Esophagus (tissue), 2 donors: ENCODE measurements at regions not wholly inside any gene's neighbourhood (a gene's known extent, or its start where the extent isn't known, plus 50 kb on each side); places are given as distances from the start of the nearest gene placed in this dataset.

Source experiments
- H3K27ac ChIP-seq, 2 donors: one replicate each; pipeline ENCODE4 v1.5.1; 2013; ENCODE audit warnings: low read depth in 2 of 2, mild to moderate bottlenecking in 2 of 2, inconsistent platforms in 1 of 2, low read length in 1 of 2, moderate library complexity in 1 of 2
- H3K27me3 ChIP-seq, 2 donors: one replicate each; pipeline ENCODE4 v1.6.1; 2013; ENCODE audit warnings: low read length in 2 of 2, control low read depth in 1 of 2, mild to moderate bottlenecking in 1 of 2; ENCODE audit not compliant: insufficient read depth in 2 of 2, control insufficient read depth in 1 of 2
- H3K36me3 ChIP-seq, 2 donors: one replicate each; pipeline ENCODE4 v1.6.1; 2013; ENCODE audit warnings: low read length in 1 of 2; ENCODE audit not compliant: control insufficient read depth in 2 of 2, insufficient read depth in 2 of 2
- H3K4me1 ChIP-seq, 2 donors: one replicate each; pipeline ENCODE4 v1.6.1; 2013; ENCODE audit warnings: low read length in 1 of 2; ENCODE audit not compliant: control insufficient read depth in 2 of 2, insufficient read depth in 2 of 2
- H3K4me3 ChIP-seq, 2 donors: one replicate each; pipeline ENCODE4 v1.5.1; 2013; ENCODE audit warnings: low read length in 2 of 2, mild to moderate bottlenecking in 2 of 2, low read depth in 1 of 2, moderate library complexity in 1 of 2
- H3K9me3 ChIP-seq, 2 donors: one replicate each; pipeline ENCODE4 v1.6.1; 2013; ENCODE audit warnings: mild to moderate bottlenecking in 2 of 2, low read depth in 1 of 2, low read length in 1 of 2, moderate library complexity in 1 of 2; ENCODE audit not compliant: control insufficient read depth in 2 of 2, insufficient read depth in 1 of 2
- WGBS, 2 donors: extraction: QIAGEN DNeasy Blood & Tissue Kit; methylation state at CpG; one replicate each; pipeline ENCODE4 v1.1.7; 2013; 5-methylcytosine and 5-hydroxymethylcytosine counted together
- donor health status: healthy with polysubstance abuse.
- donor health status: Bipolar disorder and iron deficiency.

GRCh38 chr6:110033101-110033500, 55.0 kb downstream of the GPR6 start:
- WGBS, 2 donors: 90 to 94% methylated on average over 7 of the region's 7 CpGs
- H3K27ac ChIP-seq: no peak overlapping the region
- no peaks in the 10 kb centered on the region for H3K9me3 ChIP-seq
- no peaks in the 10 kb centered on the region for H3K27me3 ChIP-seq
- no peak overlapping the region for H3K4me3 ChIP-seq
- H3K36me3 ChIP-seq: no peaks in the 10 kb centered on the region
- no peaks in the 10 kb centered on the region for H3K4me1 ChIP-seq

DNA sequence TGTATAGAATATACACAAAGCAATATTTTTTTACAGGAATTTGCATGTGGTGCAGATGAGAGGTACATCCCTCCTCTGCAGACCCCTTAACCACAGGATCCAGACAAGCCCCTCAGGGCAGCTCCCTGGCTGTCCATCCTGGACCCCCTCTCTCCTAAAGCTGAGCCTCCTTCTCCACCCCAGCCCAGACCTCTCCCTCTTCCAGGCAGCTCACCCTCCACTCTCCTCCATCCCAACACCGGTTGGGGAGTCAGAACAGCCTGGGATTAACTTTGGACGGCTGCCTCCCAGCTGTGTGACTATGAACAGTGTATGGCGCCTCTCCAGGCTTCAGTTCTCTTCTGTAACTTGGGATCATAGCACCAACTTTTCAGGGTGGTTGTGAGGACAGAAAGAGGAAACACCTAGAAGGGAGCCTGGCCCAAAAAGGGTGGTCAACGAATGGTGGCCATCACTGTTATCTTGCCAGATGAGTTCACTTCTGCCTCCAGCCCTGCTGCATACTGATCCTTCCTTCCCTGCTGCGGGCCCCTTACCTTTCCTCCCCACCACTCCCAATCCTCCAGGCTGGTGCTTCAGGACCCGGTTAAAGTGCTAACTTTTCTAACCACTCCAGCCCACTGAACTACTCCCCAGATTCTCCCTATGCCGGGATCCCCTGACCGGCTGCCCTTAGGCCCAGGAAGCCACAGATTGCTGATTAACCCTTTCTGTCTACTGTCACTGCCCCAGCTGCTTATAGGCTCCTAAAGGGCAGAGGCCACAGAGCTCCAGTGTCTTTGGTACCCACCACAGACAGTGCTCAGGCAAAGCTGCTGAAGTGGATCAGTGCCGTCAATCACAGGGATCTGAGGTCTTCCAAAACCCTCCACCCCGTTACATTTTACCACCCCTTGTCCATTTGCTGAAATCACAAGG, 55.9 kb downstream of the GPR6 start:
- H3K4me3 ChIP-seq: no peak overlapping the region
- H3K36me3 ChIP-seq: no peaks in the 10 kb centered on the region
- 73 to 78% methylated on average over 10 of the region's 10 CpGs for WGBS, 2 donors
- H3K9me3 ChIP-seq: no peaks in the 10 kb centered on the region
- H3K27ac ChIP-seq: no peak overlapping the region
- no peaks in the 10 kb centered on the region for H3K4me1 ChIP-seq
- no peaks in the 10 kb centered on the region for H3K27me3 ChIP-seq

DNA sequence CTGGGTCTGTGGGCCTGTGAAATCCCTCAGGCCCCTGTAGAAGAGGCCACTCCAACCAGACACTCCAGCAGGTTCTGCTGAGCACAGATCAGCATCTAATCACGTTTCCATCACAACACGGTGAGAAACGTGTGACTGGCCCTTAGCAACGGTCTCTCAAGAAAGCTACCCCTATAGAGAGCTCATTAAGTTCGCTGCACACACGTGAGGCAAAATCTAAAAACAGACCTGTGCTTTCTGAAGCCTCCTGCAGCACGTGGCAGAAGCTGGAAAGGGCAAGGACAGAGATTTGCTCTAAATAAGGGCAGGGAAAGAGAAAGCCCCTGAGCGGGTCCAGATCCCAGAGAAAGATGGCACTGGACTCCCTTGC, 56.5 kb downstream of the GPR6 start:
- Histone ChIP-seq H3K27me3 (no peaks in the 10 kb centered on the region), H3K27ac (no peak overlapping the region), H3K9me3 (no peaks in the 10 kb centered on the region), H3K4me3 (no peak overlapping the region), H3K36me3 (no peaks in the 10 kb centered on the region), H3K4me1 (no peaks in the 10 kb centered on the region)
- 77 to 79% methylated on average over 8 of the region's 8 CpGs for WGBS, 2 donors

GRCh38 chr6:110035321-110035720, 57.2 kb downstream of the GPR6 start:
- H3K9me3 ChIP-seq: no peaks in the 10 kb centered on the region
- H3K4me3 ChIP-seq: no peak overlapping the region
- no peaks in the 10 kb centered on the region for H3K4me1 ChIP-seq
- no peaks in the 10 kb centered on the region for H3K27me3 ChIP-seq
- H3K36me3 ChIP-seq: no peaks in the 10 kb centered on the region
- 92 to 97% methylated on average over 5 of the region's 5 CpGs for WGBS, 2 donors
- no peak overlapping the region for H3K27ac ChIP-seq

DNA sequence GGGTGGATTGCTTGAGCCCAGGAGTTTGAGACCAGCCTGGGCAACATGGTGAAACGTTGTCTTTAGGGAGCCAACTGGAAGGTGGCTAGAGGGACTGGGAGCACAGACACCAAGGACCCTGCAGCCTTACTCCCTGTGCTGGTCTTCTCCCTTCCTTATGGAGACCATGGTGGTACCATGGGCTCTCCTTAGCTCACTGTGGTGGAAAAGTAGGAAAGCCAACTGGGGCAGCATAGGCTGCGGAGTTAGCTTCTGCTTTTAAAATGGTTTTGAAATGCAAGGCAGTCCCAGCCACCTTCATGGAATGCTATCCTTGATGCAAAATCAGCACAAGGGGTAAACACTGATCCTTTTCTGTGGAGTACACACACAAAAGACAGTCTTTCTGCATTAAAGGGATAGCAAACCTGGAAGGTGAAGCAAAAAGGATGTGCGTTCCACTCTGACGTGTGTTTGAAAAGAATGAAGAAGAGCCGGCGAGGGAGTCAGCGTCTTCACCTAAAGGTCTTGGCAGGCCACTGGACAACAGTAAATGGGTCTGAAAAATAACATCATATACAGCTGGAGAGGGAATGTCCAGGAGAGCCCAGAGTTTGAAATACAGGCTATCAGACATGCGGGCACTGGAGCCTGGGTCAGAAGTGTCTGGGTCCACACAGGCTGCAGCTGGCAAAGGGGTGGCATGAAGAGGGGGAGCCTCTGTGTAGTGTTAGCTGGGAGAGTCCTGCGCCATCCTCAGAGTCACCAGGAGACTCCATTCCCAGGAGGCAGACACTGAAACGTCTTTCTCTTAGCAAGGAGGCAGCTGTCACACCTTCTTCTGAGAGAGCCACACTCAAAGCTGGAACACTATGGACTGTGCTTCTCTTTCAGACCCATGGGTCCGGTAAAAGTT, 58.5 kb downstream of the GPR6 start:
- Histone ChIP-seq H3K4me3 (no peak overlapping the region), H3K4me1 (no peaks in the 10 kb centered on the region), H3K27me3 (no peaks in the 10 kb centered on the region), H3K9me3 (no peaks in the 10 kb centered on the region), H3K27ac (no peak overlapping the region), H3K36me3 (no peaks in the 10 kb centered on the region)
- 87 to 88% methylated on average over 11 of the region's 11 CpGs for WGBS, 2 donors

GRCh38 chr6:110037726-110038295, 59.7 kb downstream of the GPR6 start:
- no peaks in the 10 kb centered on the region for H3K9me3 ChIP-seq
- H3K36me3 ChIP-seq: no peaks in the 10 kb centered on the region
- no peaks in the 10 kb centered on the region for H3K27me3 ChIP-seq
- H3K27ac ChIP-seq: no peak overlapping the region
- WGBS, 2 donors: 80% methylated on average over 9 of the region's 9 CpGs
- no peak overlapping the region for H3K4me3 ChIP-seq
- H3K4me1 ChIP-seq: peaks cover 0 to 5% of the 10 kb centered on the region in 2 donors

DNA sequence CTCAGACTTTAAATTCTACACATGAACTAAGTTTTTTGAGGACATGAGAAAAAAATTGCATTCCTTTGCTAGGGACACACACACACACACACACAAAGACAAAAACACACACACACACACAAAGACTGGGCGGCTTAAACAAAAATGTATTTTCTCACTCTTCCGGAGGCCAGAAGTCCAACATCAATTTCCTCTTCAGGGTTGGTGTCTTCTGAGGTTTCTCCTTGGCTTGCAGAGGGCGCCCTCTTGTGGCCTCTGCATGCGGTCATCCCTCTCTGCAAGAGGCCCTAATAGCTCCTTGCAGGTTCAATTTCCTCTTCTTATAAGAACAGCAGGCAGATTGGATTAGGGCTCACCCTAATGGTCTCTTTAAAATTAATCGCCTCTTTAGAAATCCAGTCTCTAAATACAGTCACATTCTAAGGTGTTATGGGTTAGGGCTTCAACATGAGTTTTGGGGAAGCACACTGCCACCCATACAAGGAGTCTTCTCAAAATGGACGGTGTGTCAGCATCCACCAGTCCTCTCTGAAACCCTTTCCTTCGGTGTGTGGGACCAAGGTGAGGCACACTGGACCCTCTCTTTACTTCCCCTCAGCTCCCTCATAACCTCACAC, 61.4 kb downstream of the GPR6 start:
- H3K4me3 ChIP-seq: peak overlapping the region in 1 of 2 donors; percentile 32
- H3K4me1 ChIP-seq: peaks cover 3 to 5% of the 10 kb centered on the region in 2 donors
- no peaks in the 10 kb centered on the region for H3K27me3 ChIP-seq
- H3K36me3 ChIP-seq: no peaks in the 10 kb centered on the region
- peak overlapping the region; percentile 6 to 37 for H3K27ac ChIP-seq
- WGBS, 2 donors: 8 to 13% methylated on average over 7 of the region's 7 CpGs
- H3K9me3 ChIP-seq: no peaks in the 10 kb centered on the region

GRCh38 chr6:110039981-110040383, 61.9 kb downstream of the GPR6 start:
- Histone ChIP-seq H3K4me3 (peak overlapping the region in 1 of 2 donors; percentile 32), H3K9me3 (no peaks in the 10 kb centered on the region), H3K36me3 (no peaks in the 10 kb centered on the region), H3K27me3 (no peaks in the 10 kb centered on the region), H3K27ac (peak overlapping the region; percentile 6 to 37), H3K4me1 (peaks cover 3 to 5% of the 10 kb centered on the region in 2 donors)
- 18 to 31% methylated on average over 15 of the region's 15 CpGs for WGBS, 2 donors

- no peak overlapping the region for H3K4me3 ChIP-seq
- H3K27ac ChIP-seq: no peak overlapping the region
- no peaks in the 10 kb centered on the region for H3K27me3 ChIP-seq
- H3K9me3 ChIP-seq: no peaks in the 10 kb centered on the region
- peaks cover 3 to 5% of the 10 kb centered on the region in 2 donors for H3K4me1 ChIP-seq
- 86% methylated on average over 7 of the region's 7 CpGs for WGBS, 2 donors
- H3K36me3 ChIP-seq: no peaks in the 10 kb centered on the region
These were observed 62.6 kb downstream of the GPR6 start for GRCh38 chr6:110040716-110041115.
